ENCODE measurements at regions not wholly inside any gene's neighbourhood (a gene's known extent, or its start where the extent isn't known, plus 50 kb on each side); places are given as distances from the start of the nearest gene placed in this dataset.

- TF ChIP-seq SRSF7 (optimal IDR thresholded peaks at IDR 0.05; ENCODE audit: low read depth, low read length) (no peak), ARID1B (IDR thresholded peaks at IDR 0.05) (no peak), BDP1 (IDR thresholded peaks at IDR 0.05; ENCODE audit: insufficient read depth, insufficient read length) (no peak), ZNF121 (CRISPR knock-in tag; conservative IDR thresholded peaks at IDR 0.05) (no peak)
These were observed 49.9 kb downstream of the ILRUN start (continued) for GRCh38 chr6:34646714-34647113.

- Histone ChIP-seq H3K4me1 (replicated peaks in 1 of 2; ENCODE audit: control insufficient read depth in 2 of 2, insufficient read depth in 2 of 2, low read length in 2 of 2) (no peaks in the 10 kb centered on the region), H3K9me1 (ENCODE audit: control insufficient read depth, insufficient read depth, low read length) (no peaks in the 10 kb centered on the region), H2AFZ (ENCODE audit: low read depth, low read length) (no peak overlapping the region), H3K4me3 (no peak overlapping the region), H4K20me1 (replicated peaks; ENCODE audit: control insufficient read depth, insufficient read depth, low read length) (no peaks in the 10 kb centered on the region), H3K27me3 (ENCODE audit: control insufficient read depth in 2 of 2, insufficient read depth in 2 of 2, low read length in 2 of 2) (no peaks in the 10 kb centered on the region), H3K9me3 (replicated peaks; ENCODE audit: control insufficient read depth, insufficient read depth, low read depth, low read length) (no peaks in the 10 kb centered on the region), H3K36me3 (ENCODE audit: control insufficient read depth, insufficient read depth, low read length) (peaks cover 60% of the 10 kb centered on the region), H3K9ac (ENCODE audit: insufficient read depth in 1 of 2, low read depth in 2 of 2, low read length in 2 of 2) (no peak overlapping the region), H3K27ac (ENCODE audit: extremely low read depth, low read depth, low read length) (no peak overlapping the region), H3K79me2 (ENCODE audit: control insufficient read depth, insufficient read depth, low read length) (peaks cover 41% of the 10 kb centered on the region), H3K4me2 (ENCODE audit: insufficient read depth, low read length) (no peak overlapping the region)
- POLR2A ChIA-PET = interaction anchor here (2.0 kb wide), 1 partner anchor 11 kb away, joined by 9 read pairs; no protein-coding TSS in a partner anchor
- DNase-seq (ENCODE audit: extremely low read depth in 1 of 4, low spot score in 3 of 4) (no peak), FAIRE-seq (no peak), ATAC-seq (no peak)
- intact Hi-C loops (cut with micrococcal nuclease) = no loop called here
- BruUV-seq (replicated peaks) = no TSS peak
- CTCF ChIA-PET (ENCODE audit: low intra/inter-chr PET ratio) = no interaction called here
- WGBS (ENCODE audit: insufficient coverage, low coverage, missing lambda C conversion rate) = 94% methylated on average over 5 of the region's 5 CpGs
- in situ Hi-C loops (cut with MboI) = no loop called here
- TF ChIP-seq DLX4 (CRISPR knock-in tag; IDR thresholded peaks at IDR 0.05) = no peak
- TF ChIP-seq KAT2B (IDR thresholded peaks at IDR 0.05; ENCODE audit: low read depth, low read length) = no peak
- no peak for TF ChIP-seq CBFB (CRISPR knock-in tag; IDR thresholded peaks at IDR 0.05)
- TF ChIP-seq ZNF778 (CRISPR knock-in tag; IDR thresholded peaks at IDR 0.05) = no peak
- no peak for TF ChIP-seq ZNF224 (CRISPR knock-in tag; IDR thresholded peaks at IDR 0.05)
- no peak for TF ChIP-seq SIX5 (IDR thresholded peaks at IDR 0.05; ENCODE audit: borderline replicate concordance in 1 of 2, insufficient read depth in 1 of 2, low read depth in 1 of 2, low read length in 2 of 2)
- TF ChIP-seq ATF6 (CRISPR knock-in tag; IDR thresholded peaks at IDR 0.05) = no peak
- TF ChIP-seq NFATC3 (IDR thresholded peaks at IDR 0.05) = no peak
- TF ChIP-seq WHSC1 (IDR thresholded peaks at IDR 0.05; ENCODE audit: low read length) = no peak
- no peak for TF ChIP-seq LCOR (CRISPR knock-in tag; IDR thresholded peaks at IDR 0.05)
- TF ChIP-seq USF1 (CRISPR knock-in tag; IDR thresholded peaks at IDR 0.05) = no peak
- no peak for TF ChIP-seq HNRNPH1 (optimal IDR thresholded peaks at IDR 0.05; ENCODE audit: low read depth, low read length)
- TF ChIP-seq FOXK2 (conservative IDR thresholded peaks at IDR 0.05 in 1 of 2, IDR thresholded peaks at IDR 0.05 in 1 of 2; ENCODE audit: low read depth in 2 of 2) = no peak
- TF ChIP-seq BCOR (IDR thresholded peaks at IDR 0.05) = no peak
- TF ChIP-seq ZFP30 (CRISPR knock-in tag; IDR thresholded peaks at IDR 0.05; ENCODE audit: borderline replicate concordance) = no peak
These were observed 50.9 kb downstream of the ILRUN start for GRCh38 chr6:34645627-34646026.
